HL-60 (cell line): ENCODE measurements at regions not wholly inside any gene's neighbourhood (a gene's known extent, or its start where the extent isn't known, plus 50 kb on each side); places are given as distances from the start of the nearest gene placed in this dataset.

Source experiments
- CTCF ChIP-seq: IDR thresholded peaks from one replicate; pipeline ENCODE4 v1.5.1; 2011; ENCODE audit warnings: low read length, control low read depth, inconsistent platforms; ENCODE audit not compliant: insufficient read depth
- POLR2AphosphoS5 ChIP-seq: IDR thresholded peaks from 2 replicates; pipeline ENCODE4 v1.6.1; 2012; ENCODE audit warnings: low read depth
- SPI1 ChIP-seq: IDR thresholded peaks from 2 replicates; pipeline ENCODE4 v1.6.1; 2012; ENCODE audit warnings: low read depth, mild to moderate bottlenecking, borderline replicate concordance
- TF ChIP-seq, protein P1 (sequence below): IDR thresholded peaks from 2 replicates; pipeline ENCODE4 v1.6.1; 2012; ENCODE audit warnings: low read depth; ENCODE audit not compliant: insufficient replicate concordance

DNA sequence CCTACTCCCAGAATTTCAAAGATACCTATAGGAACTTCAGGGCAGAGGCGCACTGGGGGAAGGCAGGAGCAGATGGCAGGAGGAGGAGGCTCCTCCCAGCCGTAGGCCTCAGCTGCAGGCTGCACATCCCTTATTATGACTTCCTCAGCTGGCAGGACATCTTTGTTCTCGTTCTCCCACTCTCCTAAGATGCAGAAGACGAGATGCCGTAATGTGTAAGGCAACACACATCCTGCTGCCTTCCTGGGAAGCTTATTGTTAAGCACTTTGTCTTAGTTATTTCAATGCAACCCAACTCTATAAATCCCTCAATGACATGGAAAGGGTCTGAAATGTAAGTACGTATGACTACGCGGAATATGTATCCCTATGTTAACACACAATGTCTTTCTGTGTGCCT is 599.8 kb upstream of the MGMT start:
- TF ChIP-seq CTCF (no peak), POLR2AphosphoS5 (no peak), SPI1 (no peak)
- TF ChIP-seq, protein P1, sequence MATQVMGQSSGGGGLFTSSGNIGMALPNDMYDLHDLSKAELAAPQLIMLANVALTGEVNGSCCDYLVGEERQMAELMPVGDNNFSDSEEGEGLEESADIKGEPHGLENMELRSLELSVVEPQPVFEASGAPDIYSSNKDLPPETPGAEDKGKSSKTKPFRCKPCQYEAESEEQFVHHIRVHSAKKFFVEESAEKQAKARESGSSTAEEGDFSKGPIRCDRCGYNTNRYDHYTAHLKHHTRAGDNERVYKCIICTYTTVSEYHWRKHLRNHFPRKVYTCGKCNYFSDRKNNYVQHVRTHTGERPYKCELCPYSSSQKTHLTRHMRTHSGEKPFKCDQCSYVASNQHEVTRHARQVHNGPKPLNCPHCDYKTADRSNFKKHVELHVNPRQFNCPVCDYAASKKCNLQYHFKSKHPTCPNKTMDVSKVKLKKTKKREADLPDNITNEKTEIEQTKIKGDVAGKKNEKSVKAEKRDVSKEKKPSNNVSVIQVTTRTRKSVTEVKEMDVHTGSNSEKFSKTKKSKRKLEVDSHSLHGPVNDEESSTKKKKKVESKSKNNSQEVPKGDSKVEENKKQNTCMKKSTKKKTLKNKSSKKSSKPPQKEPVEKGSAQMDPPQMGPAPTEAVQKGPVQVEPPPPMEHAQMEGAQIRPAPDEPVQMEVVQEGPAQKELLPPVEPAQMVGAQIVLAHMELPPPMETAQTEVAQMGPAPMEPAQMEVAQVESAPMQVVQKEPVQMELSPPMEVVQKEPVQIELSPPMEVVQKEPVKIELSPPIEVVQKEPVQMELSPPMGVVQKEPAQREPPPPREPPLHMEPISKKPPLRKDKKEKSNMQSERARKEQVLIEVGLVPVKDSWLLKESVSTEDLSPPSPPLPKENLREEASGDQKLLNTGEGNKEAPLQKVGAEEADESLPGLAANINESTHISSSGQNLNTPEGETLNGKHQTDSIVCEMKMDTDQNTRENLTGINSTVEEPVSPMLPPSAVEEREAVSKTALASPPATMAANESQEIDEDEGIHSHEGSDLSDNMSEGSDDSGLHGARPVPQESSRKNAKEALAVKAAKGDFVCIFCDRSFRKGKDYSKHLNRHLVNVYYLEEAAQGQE, result no peak
